ENCODE measurements at regions not wholly inside any gene's neighbourhood (a gene's known extent, or its start where the extent isn't known, plus 50 kb on each side); places are given as distances from the start of the nearest gene placed in this dataset.

- ATAC-seq: no peak
- Histone ChIP-seq H3K4me3 (no peak overlapping the region), H3K9me3 (no peaks in the 10 kb centered on the region), H3K27ac (no peak overlapping the region), H3K4me1 (no peaks in the 10 kb centered on the region), H3K27me3 (no peaks in the 10 kb centered on the region), H3K36me3 (no peaks in the 10 kb centered on the region)
- peak in 1 of 4 donors; percentile 3 for DNase-seq
- intact Hi-C loops (cut with DNase I): no loop called here
- TF ChIP-seq, protein P1, sequence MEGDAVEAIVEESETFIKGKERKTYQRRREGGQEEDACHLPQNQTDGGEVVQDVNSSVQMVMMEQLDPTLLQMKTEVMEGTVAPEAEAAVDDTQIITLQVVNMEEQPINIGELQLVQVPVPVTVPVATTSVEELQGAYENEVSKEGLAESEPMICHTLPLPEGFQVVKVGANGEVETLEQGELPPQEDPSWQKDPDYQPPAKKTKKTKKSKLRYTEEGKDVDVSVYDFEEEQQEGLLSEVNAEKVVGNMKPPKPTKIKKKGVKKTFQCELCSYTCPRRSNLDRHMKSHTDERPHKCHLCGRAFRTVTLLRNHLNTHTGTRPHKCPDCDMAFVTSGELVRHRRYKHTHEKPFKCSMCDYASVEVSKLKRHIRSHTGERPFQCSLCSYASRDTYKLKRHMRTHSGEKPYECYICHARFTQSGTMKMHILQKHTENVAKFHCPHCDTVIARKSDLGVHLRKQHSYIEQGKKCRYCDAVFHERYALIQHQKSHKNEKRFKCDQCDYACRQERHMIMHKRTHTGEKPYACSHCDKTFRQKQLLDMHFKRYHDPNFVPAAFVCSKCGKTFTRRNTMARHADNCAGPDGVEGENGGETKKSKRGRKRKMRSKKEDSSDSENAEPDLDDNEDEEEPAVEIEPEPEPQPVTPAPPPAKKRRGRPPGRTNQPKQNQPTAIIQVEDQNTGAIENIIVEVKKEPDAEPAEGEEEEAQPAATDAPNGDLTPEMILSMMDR (IDR thresholded peaks at IDR 0.05): no peak
Measured at GRCh38 chr5:129387944-129388343, 72.2 kb upstream of the ADAMTS19 start.

GRCh38 chr5:129392681-129393080, 67.4 kb upstream of the ADAMTS19 start:
- TF ChIP-seq, protein P1 (IDR thresholded peaks at IDR 0.05): no peak
- intact Hi-C loops (cut with DNase I): no loop called here
- Histone ChIP-seq H3K4me1 (no peaks in the 10 kb centered on the region), H3K27me3 (no peaks in the 10 kb centered on the region), H3K9me3 (peaks cover 0 to 3% of the 10 kb centered on the region in 2 donors), H3K4me3 (no peak overlapping the region), H3K36me3 (no peaks in the 10 kb centered on the region), H3K27ac (no peak overlapping the region)
- DNase-seq (no peak), ATAC-seq (no peak)

DNA sequence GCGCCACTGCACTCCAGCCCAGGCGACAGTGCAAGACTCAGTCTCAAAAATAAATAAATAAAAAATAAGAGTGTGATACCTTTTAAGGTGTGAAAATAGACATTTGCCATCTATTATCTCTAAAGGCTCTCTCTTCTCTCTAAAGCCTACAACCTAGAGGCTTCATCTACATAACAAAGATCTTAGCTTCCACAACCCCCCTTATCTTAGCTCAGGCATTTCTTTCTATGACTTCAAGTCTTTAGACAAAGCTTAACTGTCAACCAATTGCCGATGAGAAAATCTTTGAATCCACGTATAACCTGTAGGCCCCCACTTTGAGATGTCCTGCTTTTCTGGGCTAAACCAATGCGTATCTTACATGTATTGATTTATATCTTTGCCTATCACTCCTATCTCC, 64.9 kb upstream of the ADAMTS19 start:
- no peak overlapping the region for H3K4me3 ChIP-seq
- TF ChIP-seq, protein P1 (IDR thresholded peaks at IDR 0.05): no peak
- H3K36me3 ChIP-seq: no peaks in the 10 kb centered on the region
- ATAC-seq: no peak
- H3K27ac ChIP-seq: no peak overlapping the region
- no peak for DNase-seq
- intact Hi-C loops (cut with DNase I): no loop called here
- no peaks in the 10 kb centered on the region for H3K27me3 ChIP-seq
- H3K9me3 ChIP-seq: peaks cover 0 to 3% of the 10 kb centered on the region in 2 donors
- H3K4me1 ChIP-seq: no peaks in the 10 kb centered on the region

- ATAC-seq (no peak), DNase-seq (no peak)
- TF ChIP-seq, protein P1 (IDR thresholded peaks at IDR 0.05): no peak
- intact Hi-C loops (cut with DNase I): no loop called here
- H3K4me3 ChIP-seq: no peak overlapping the region
- H3K27ac ChIP-seq: no peak overlapping the region
- no peaks in the 10 kb centered on the region for H3K27me3 ChIP-seq
- H3K36me3 ChIP-seq: no peaks in the 10 kb centered on the region
- peaks cover 0 to 3% of the 10 kb centered on the region in 2 donors for H3K9me3 ChIP-seq
- H3K4me1 ChIP-seq: no peaks in the 10 kb centered on the region
Measured at GRCh38 chr5:129398026-129398678, 61.9 kb upstream of the ADAMTS19 start.

- H3K4me1 ChIP-seq: no peaks in the 10 kb centered on the region
- ATAC-seq: no peak
- no peak overlapping the region for H3K4me3 ChIP-seq
- no peaks in the 10 kb centered on the region for H3K27me3 ChIP-seq
- DNase-seq: no peak
- intact Hi-C loops (cut with DNase I): no loop called here
- H3K9me3 ChIP-seq: peaks cover 0 to 2% of the 10 kb centered on the region in 2 donors
- TF ChIP-seq, protein P1 (IDR thresholded peaks at IDR 0.05): no peak
- no peaks in the 10 kb centered on the region for H3K36me3 ChIP-seq
- no peak overlapping the region for H3K27ac ChIP-seq
Measured at GRCh38 chr5:129399069-129399468, 61.0 kb upstream of the ADAMTS19 start.
